IPS-15b (cell line): ENCODE measurements at regions not wholly inside any gene's neighbourhood (a gene's known extent, or its start where the extent isn't known, plus 50 kb on each side); places are given as distances from the start of the nearest gene placed in this dataset.

Source experiments
- H3K27me3 ChIP-seq: one replicate; pipeline ENCODE4 v1.6.1; 2013; ENCODE audit warnings: low read length; ENCODE audit not compliant: control insufficient read depth, insufficient read depth
- H3K36me3 ChIP-seq: one replicate; pipeline ENCODE4 v1.6.1; 2013; ENCODE audit warnings: low read length; ENCODE audit not compliant: control insufficient read depth, insufficient read depth
- H3K4me1 ChIP-seq: one replicate; pipeline ENCODE4 v1.6.1; 2013; ENCODE audit warnings: mild to moderate bottlenecking, low read length; ENCODE audit not compliant: control insufficient read depth, insufficient read depth
- H3K4me3 ChIP-seq: one replicate; pipeline ENCODE4 v1.5.1; 2013; ENCODE audit warnings: low read depth, low read length
- H3K9ac ChIP-seq: one replicate; pipeline ENCODE4 v1.6.1; 2013; ENCODE audit warnings: low read depth, mild to moderate bottlenecking, low read length
- H3K9me3 ChIP-seq: one replicate; pipeline ENCODE4 v1.6.1; 2013; ENCODE audit warnings: mild to moderate bottlenecking, low read length; ENCODE audit not compliant: control insufficient read depth, insufficient read depth

- Histone ChIP-seq H3K4me3 (no peak overlapping the region), H3K36me3 (no peaks in the 10 kb centered on the region), H3K27me3 (no peaks in the 10 kb centered on the region), H3K4me1 (peaks cover 8% of the 10 kb centered on the region), H3K9ac (no peak overlapping the region), H3K9me3 (no peaks in the 10 kb centered on the region)
Observed at GRCh38 chr14:56745097-56745496, 65.2 kb downstream of the OTX2 start.

GRCh38 chr14:56744016-56744415, 66.3 kb downstream of the OTX2 start:
- Histone ChIP-seq H3K4me3 (no peak overlapping the region), H3K9me3 (no peaks in the 10 kb centered on the region), H3K4me1 (peaks cover 8% of the 10 kb centered on the region), H3K36me3 (no peaks in the 10 kb centered on the region), H3K9ac (no peak overlapping the region), H3K27me3 (no peaks in the 10 kb centered on the region)

DNA sequence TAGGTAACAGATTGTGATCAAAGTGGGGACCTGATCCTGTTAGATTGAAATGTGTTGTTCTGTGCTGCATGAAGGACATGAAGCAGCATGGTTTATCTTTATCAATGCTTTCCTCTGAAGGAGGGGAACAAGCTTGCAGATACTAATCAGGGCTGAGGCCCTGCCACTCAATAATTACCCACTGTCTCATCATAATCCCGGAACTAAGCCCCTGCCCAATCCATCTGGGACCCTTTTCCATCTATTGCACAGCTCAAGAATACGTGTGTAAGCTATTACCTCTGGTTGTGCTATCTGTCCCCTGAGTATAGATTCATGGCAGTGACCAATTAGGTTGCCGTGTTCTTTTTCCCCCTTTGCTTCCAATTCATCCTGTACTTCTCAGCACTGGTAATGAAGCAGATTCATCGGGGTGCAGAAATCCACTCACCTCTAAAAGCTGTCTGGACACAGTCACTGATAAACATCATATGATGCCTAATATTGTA, 67.8 kb downstream of the OTX2 start:
- H3K27me3 ChIP-seq = peaks cover 3% of the 10 kb centered on the region
- no peak overlapping the region for H3K4me3 ChIP-seq
- H3K9ac ChIP-seq = no peak overlapping the region
- H3K9me3 ChIP-seq = no peaks in the 10 kb centered on the region
- peaks cover 3% of the 10 kb centered on the region for H3K4me1 ChIP-seq
- no peaks in the 10 kb centered on the region for H3K36me3 ChIP-seq

- Histone ChIP-seq H3K4me3 (no peak overlapping the region), H3K27me3 (peaks cover 3% of the 10 kb centered on the region), H3K9me3 (no peaks in the 10 kb centered on the region)
Observed at GRCh38 chr14:56741325-56741724, 69.0 kb downstream of the OTX2 start.

DNA sequence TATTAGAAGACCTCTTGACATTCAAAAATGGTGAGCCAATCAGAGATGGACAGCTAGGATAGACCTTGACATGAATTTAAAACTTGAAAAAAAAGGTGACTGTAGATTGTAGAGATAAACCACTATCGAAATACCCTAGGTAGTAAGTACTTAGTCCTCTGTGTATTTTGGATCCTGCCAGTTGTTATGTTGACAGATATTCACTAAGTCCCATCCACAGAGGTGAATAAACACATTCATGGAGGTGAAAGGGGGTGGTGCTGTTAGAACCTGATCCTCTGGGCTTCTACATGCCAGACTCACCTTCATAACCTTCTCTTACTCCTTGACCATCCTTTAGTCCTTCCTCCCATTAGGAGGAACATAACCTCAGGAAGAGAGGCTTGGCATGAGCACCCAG, 72.3 kb downstream of the OTX2 start:
- no peak overlapping the region for H3K4me3 ChIP-seq
- H3K4me1 ChIP-seq = peaks cover 13% of the 10 kb centered on the region
- H3K36me3 ChIP-seq = no peaks in the 10 kb centered on the region
- H3K9ac ChIP-seq = no peak overlapping the region
- peaks cover 3% of the 10 kb centered on the region for H3K27me3 ChIP-seq
- no peaks in the 10 kb centered on the region for H3K9me3 ChIP-seq

More at GRCh38 chr14:56741325-56741724, 69.0 kb downstream of the OTX2 start:
- Histone ChIP-seq H3K36me3 (no peaks in the 10 kb centered on the region), H3K9ac (no peak overlapping the region), H3K4me1 (peaks cover 3% of the 10 kb centered on the region)

DNA sequence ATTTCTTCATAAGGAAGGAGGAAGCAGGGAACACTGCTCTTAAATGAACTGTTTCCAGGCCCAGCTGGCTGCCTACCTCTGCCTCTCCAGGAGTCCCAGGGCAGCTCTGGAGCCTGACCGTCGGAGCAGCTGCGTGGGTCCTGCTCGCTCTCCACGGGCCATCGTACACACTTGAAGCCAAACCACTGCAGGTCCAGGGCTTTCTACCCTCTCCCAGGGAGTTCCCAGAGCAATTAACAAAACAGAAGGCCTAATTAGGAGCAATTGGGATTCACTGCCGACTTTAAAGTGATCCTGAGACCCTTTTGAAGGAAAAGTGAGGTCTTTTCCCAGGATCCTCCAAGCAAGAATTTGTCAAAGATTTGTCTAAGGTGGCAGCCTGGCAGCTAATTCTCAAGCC, 76.9 kb downstream of the OTX2 start:
- H3K36me3 ChIP-seq = no peaks in the 10 kb centered on the region
- H3K4me1 ChIP-seq = peaks cover 26% of the 10 kb centered on the region
- no peaks in the 10 kb centered on the region for H3K9me3 ChIP-seq
- H3K4me3 ChIP-seq = peak overlapping the region; percentile 30
- peaks cover 28% of the 10 kb centered on the region for H3K27me3 ChIP-seq
- H3K9ac ChIP-seq = no peak overlapping the region

DNA sequence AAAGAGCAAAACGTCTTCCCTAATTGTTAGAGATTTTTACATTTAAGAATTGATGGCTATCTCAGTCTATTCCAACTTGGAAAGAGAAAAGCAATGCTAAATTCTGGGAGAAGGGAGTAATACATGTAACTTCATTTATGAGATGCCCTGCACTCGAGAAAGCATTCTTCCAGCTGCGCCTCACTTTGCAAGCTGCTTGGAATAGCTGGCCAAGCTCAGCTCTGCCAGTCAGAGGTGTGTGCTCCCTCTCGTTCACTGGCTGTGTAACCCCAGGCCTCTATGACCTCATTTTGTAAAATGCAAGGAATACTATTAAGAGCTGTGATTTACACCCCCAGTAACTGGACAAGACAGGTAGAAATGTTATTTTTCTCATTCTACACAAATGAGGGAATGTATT, 79.1 kb downstream of the OTX2 start:
- Histone ChIP-seq H3K9ac (no peak overlapping the region), H3K9me3 (no peaks in the 10 kb centered on the region), H3K4me3 (no peak overlapping the region), H3K27me3 (peaks cover 25% of the 10 kb centered on the region), H3K4me1 (peaks cover 30% of the 10 kb centered on the region), H3K36me3 (no peaks in the 10 kb centered on the region)

DNA sequence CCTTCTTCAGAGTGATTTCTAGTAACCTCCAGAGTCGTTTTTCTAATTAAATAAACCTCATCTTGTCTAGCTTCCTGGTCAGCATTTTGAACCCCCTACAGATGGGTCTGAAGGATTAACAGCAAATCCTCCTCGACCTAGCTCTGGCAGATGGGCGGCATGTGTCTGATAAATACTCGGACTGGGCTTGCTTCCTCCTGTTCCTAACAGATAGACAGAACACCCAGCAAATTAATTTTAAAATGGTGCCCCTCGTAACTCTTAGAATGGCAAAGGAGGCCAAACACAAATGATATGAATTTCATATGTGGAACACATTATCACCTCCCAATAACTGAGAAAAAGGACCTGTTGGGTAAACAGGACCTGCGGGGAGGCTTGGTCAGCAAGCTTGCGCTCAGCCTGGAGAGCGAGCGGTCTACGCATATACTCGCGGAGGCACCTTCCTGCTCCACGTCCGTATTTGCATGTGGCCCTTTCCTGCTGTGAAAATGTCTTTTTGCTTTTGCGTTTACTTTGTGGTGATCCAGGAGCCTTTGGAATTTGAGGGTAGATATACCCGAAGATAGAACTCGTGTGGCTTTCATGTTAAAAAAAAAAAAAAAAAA, 79.6 kb downstream of the OTX2 start:
- Histone ChIP-seq H3K36me3 (no peaks in the 10 kb centered on the region), H3K9me3 (no peaks in the 10 kb centered on the region), H3K9ac (no peak overlapping the region), H3K27me3 (peaks cover 25% of the 10 kb centered on the region), H3K4me3 (peak overlapping the region; percentile 2), H3K4me1 (peaks cover 30% of the 10 kb centered on the region)

DNA sequence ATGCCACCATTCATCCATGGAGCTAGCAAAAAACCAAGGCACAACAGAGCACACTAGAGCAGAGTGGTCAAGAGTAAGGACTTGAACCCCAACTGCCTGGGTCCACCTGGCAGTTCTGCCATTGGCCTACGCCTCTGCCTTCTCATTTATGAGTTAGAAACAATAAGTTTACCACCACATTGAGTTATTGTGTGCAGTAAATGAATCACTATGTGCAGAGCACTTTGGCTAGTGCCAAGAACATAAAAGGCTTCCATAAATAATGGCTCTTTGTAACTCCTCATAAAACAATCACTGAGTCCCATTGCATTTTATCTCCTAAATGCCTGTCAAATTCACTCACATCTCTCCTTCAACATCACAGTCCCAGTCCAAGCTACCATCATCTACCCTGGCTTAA, 86.3 kb downstream of the OTX2 start:
- H3K4me3 ChIP-seq = no peak overlapping the region
- no peaks in the 10 kb centered on the region for H3K9me3 ChIP-seq
- no peaks in the 10 kb centered on the region for H3K36me3 ChIP-seq
- H3K9ac ChIP-seq = no peak overlapping the region
- H3K27me3 ChIP-seq = peaks cover under 1% of the 10 kb centered on the region
- peaks cover 12% of the 10 kb centered on the region for H3K4me1 ChIP-seq

DNA sequence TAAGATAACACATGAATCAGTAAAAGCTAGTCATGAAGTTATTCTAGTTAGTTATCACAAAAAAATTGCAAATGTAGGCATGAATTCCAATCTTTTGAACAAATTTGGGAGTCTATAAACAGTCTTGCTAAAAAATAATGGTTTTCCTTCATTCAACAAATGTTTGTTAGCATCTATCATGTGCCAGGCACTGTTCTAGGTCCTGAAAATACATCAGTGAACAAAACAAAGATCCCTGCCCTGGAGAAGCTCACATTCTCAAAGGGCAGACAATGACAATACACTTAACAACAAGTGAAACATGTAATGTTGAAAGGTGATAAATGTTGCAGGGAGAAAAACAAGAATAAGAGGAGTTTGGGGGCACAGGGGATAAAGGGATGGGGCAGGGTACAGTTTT, 86.9 kb downstream of the OTX2 start:
- no peak overlapping the region for H3K4me3 ChIP-seq
- no peaks in the 10 kb centered on the region for H3K36me3 ChIP-seq
- H3K4me1 ChIP-seq = peaks cover 12% of the 10 kb centered on the region
- H3K9ac ChIP-seq = no peak overlapping the region
- H3K9me3 ChIP-seq = no peaks in the 10 kb centered on the region
- no peaks in the 10 kb centered on the region for H3K27me3 ChIP-seq

- no peaks in the 10 kb centered on the region for H3K9me3 ChIP-seq
- H3K27me3 ChIP-seq = no peaks in the 10 kb centered on the region
- no peak overlapping the region for H3K9ac ChIP-seq
- H3K36me3 ChIP-seq = no peaks in the 10 kb centered on the region
- peaks cover 7% of the 10 kb centered on the region for H3K4me1 ChIP-seq
- H3K4me3 ChIP-seq = no peak overlapping the region
Observed at GRCh38 chr14:56720703-56721460, 89.4 kb downstream of the OTX2 start.

DNA sequence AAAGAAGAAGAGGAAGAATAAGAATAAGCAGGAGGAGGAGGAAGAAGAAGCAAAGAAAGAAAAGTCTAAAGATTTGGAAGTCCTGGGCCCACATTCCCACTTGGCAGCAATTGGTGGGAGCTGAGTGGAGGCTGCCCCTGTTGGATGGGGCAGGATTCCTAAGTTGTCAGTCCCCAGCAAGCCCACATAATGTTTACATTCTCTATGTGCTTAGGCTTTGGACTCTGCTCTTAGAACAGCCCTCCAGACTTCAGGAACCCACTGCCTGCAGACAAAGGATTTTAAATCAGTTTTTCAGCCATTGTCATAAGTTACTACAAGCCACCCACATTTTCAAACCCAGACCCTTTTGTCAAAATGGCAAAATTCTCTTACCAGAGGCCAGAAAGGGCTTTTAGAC, 92.0 kb downstream of the OTX2 start:
- H3K9ac ChIP-seq = no peak overlapping the region
- no peak overlapping the region for H3K4me3 ChIP-seq
- no peaks in the 10 kb centered on the region for H3K9me3 ChIP-seq
- peaks cover 3% of the 10 kb centered on the region for H3K4me1 ChIP-seq
- H3K36me3 ChIP-seq = no peaks in the 10 kb centered on the region
- no peaks in the 10 kb centered on the region for H3K27me3 ChIP-seq
